Glomerular endothelial cell (primary cell): ENCODE measurements at regions not wholly inside any gene's neighbourhood (a gene's known extent, or its start where the extent isn't known, plus 50 kb on each side); places are given as distances from the start of the nearest gene placed in this dataset.

ENCODE experiments used
- DNase-seq: peaks from one replicate; pipeline ENCODE4 v3.0.0-alpha.2; 2011; ENCODE audit warnings: low read depth, low spot score; ENCODE audit errors: extremely low read depth

DNA sequence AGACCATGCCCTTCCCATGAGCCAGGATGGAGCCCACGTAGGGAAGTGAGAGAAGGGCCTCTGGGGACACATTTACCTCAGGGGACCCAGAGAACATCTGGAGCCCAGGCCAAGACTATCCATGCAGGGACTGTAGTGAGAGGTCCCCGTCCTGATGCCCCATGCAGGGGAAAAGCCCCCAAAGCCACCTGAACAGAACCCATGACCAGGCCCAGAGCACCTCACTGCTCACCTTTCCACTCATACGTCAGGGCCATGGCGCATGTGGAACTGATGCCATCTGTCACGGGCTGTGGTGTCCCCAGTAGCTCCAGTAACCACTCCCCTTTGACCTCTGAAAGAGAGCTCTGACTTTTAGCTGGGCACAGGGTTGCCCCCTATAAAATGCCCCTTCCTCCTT lies 106.5 kb upstream of the TEX51 start:
- DNase-seq: no peak

- DNase-seq: no peak
These were observed 105.7 kb upstream of the TEX51 start for GRCh38 chr2:126792993-126793392.

DNA sequence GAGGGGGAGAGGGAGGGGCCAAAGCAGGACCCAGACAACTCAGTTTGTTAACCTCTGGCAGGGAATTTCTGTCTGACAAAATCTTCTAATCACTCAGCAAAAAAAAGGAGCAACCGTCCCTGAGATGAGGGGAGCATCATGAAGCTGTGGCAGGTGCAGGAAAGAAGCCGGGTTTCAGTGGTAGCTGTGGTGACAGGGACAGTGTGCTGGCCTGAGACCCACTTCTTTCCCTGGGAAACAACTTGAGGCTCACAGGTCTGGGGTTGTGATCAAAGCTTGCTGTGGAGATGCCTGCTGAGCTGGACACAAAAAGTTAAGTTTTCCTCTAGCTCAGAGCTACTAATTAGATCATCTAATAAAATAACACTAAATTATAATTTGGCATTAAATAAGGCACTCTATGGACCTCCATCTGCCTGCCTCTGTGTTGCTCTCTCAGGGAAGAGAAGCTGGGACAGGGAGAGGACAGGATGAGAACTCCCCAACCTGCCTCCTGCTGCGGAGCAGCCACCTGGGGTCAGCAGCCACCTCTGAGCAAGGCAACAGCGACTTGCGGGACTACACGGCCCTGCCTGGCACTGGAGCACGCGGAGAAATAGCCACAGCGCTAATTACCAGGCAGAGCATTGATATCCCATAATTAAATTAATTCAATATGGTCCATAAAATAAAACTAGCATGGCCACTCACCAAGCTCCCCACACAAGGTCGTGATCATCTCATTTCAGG lies 104.6 kb upstream of the TEX51 start:
- DNase-seq: no peak

DNA sequence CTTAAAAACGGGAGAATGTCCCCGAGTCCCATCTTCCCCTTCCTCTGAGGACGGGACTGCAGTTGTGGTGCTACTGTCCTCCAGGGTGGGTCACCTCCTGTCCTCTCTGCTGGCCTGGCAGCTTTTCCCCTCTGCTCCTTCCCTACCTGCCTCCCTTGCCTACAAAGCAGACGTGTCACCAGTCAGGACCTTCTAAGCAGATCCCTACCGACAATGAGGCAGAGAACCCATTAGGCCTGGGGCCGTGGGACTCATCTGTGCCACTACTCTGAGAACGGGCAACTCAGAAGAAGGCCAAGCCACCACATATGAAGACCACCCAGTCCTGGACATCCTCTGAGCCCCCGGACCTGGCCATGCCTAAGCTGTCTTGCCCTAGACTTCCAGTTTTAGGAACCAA lies 103.0 kb upstream of the TEX51 start:
- no peak for DNase-seq

DNA sequence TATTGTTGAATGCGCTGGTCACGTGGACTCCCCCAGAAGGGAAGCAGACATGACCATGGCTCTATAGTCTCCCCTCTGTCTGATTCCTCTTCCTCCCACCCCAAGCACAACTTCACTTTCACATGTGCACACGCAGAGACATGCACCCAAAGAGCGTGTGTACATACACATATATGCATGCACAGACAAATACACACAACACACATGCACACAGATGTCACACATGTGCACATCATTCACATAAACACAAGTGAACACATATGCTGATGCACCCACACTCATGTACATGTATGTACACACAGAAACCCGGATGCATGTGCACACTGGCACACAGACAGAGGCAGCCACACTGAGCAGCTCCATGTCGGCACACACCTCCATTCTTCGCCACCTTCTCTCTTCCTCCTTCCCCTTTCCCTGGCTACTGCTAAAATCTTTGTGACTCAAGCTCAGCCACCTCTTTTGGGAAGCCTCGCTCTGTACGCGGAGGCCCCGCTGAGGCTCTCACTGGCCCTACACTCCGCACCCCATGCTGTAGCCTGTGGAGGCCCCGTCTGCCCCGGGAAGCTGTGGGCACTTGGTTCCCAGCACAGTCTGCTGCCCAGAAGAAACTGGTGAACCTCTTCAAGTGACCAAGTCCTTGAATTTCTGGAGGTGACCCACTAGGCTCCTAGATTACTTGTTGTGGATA lies 101.6 kb upstream of the TEX51 start:
- no peak for DNase-seq

GRCh38 chr2:126797622-126798275 lies 100.9 kb upstream of the TEX51 start:
- no peak for DNase-seq

DNA sequence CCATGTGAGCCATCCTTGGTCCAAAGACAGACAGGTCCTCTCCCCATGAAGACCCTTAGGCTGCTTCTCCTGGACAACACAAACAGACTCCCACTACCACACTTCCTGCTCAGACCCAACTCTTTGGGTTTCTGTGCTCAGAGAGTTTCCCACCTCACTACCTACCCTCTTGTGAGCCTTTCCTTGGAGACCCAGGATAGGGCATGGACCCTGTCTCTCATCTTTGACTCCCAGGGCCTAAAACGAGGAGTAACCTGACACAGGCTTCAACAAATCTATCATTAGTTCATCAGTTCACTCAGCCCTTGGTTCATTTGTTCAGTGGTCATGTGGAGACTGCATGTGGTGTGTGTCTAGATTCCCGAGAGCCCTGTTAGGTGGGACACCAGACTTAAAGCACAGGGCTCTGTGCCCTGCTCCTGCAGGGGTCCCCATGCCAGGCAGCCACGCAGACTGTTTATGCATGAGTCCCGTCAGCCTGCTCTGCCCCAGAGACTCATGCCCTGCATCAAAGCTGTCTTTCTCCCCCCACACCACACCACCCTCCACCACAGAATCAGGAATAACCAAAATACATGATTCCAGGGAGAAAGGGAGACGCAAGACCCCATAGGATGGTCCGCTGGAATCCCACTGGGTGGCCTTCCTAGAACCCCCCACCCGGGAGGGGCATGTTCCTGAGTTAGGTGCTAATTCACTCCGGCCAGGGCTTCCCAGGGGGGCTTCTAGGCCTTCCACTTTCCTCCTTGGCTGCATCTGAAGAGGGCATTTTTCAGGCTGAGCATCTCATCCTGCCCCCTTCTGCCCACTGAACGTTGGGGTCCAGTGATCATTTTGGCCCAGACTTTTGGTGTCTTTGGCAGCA lies 100.2 kb upstream of the TEX51 start:
- no peak for DNase-seq

GRCh38 chr2:126799301-126799700 lies 99.4 kb upstream of the TEX51 start:
- DNase-seq: no peak

DNA sequence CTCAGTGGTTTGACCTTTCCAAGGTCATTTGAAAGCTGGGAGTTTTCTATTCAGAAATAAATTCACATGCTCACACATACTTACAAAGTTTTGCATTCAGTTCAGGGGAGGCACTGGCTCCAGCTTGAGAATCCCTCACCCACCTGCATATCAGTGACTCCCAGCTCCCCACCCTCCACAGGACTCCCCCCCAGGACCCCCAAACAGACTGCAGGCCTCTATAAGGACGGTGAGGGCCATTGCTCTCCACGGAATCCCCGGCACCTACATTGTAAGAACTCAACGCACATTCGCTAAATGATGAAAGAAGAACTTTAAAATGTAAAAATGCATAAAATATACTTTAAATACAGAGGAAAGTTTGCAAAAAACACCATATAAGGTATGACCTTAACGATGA lies 97.2 kb upstream of the TEX51 start:
- no peak for DNase-seq

DNA sequence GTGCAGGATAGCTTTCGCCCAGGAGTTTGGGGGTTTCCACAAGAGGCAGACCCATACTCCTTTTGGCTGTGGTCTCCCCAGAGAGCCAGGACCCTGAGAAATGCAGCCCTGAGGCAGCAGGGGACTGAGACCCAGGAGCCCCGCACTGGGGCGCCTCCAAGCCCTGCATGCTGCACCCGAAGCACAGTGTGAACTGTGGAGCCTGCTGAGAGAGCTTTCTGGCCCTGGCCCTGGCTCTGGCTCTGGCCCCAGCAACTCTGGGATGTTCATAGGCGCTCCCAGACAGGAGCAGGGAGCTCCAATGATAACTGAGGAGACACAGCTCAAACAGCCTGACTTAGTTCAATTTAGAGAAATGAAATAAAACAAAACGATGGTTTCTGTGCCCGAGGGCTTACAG lies 96.4 kb upstream of the TEX51 start:
- DNase-seq: no peak

DNA sequence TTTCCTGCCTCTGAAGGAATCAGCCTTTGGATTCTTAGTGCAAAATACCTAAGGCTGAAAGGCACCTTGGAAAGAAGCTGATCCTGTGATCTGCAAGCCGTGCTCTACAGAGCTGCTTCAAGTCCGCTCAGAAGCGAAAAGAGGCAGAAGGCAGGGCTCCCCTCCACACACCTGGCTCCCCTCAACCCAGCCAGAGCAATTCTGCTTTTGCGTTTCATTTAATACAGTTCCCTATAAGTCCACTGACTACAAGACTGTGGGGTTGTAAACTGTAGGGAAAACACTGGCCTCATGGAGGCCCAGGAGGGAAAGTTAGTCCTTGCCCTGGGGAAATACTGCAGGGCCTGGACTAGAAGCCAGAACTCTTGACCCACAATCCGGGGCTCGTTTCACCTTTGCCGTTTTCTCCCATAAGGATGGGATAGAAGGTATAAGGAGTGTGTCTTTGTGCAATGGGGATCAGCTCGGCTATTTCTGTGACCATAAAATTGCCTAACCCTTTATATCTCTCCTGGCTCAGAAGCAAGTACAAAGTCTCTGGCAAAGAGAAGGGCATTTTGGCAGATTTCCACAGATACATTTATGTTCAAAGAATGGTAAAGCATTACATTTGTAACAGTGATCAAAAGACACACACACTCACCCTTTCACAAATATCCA lies 95.8 kb upstream of the TEX51 start:
- DNase-seq: no peak

DNA sequence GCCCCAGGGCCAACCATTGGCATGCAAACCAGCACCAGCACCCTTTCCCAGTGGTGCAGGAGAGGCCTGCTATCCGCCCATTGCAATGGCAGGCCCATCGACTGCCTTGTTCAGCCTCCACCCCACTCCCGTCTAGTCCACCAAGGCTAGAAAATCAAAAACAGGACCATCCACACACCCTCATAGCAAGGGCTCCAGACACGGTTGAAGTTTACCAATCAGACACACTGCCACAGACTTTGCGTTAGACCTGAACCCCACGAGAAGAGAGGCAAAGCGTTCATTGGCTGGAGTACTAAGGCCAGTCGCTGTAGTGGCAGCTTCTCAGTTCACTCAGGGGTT lies 95.3 kb upstream of the TEX51 start:
- no peak for DNase-seq

GRCh38 chr2:126804347-126804746 lies 94.3 kb upstream of the TEX51 start:
- no peak for DNase-seq

- DNase-seq: no peak
These were observed 89.8 kb upstream of the TEX51 start for GRCh38 chr2:126808929-126809328.

GRCh38 chr2:126809340-126809739 lies 89.3 kb upstream of the TEX51 start:
- no peak for DNase-seq

DNA sequence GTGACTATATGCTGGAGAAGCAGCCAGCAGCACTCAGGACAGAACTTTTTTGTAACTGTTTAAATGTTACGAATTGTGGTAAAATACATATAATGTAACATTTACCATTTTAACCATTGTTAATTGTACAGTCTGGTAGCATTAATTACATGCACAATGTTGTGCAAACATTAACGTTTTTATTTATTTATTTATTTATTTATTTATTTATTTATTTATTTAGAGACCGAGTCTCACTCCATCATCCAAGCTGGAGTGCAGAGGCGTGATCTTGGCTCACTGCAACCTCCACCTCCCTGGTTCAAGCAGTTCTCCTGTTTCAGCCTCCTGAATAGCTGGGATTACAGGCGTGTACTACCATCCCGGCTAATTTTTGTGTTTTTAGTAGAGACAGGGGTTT lies 88.7 kb upstream of the TEX51 start:
- DNase-seq: no peak

DNA sequence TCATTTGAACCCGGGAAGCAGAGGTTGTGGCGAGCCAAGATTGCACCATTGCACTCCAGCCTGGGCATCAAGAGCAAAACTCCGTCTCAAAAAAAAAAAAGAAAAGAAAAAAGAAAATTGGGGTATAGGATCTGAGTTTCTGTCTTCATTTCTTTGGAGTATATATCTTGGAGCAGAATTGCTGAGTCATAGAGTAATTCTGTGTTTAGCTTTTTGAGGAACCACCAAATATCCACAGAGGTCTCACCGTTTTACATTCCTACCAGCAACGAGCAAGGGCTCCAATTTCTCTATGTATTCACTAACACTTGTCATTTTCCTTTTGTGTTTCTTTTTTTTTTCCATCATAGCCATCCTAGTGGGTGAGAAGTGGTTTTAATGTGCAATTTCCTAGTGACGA lies 87.6 kb upstream of the TEX51 start:
- no peak for DNase-seq

GRCh38 chr2:126817172-126817571 lies 81.5 kb upstream of the TEX51 start:
- DNase-seq: no peak

- DNase-seq: no peak
These were observed 76.6 kb upstream of the TEX51 start for GRCh38 chr2:126822115-126822514.

DNA sequence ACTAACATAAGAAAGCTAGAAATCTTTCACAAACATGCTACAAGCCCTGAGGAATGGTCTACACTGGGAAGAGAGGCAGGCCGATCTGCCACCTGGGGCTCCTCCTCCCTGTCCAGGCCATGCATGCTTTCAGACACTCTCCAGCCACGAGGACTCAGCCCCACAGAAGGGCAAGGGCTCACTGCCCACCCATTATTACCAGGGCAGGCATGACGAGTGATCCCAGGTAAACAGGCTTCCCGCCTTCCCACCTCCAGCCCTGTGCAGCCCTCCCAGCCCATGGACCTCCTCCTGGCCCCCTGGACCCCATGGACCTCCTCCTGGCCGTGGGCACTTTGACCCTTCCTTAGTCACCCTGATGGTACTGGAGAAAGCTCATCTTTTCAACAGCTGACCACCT lies 75.8 kb upstream of the TEX51 start:
- no peak for DNase-seq

- DNase-seq: no peak
These were observed 74.7 kb upstream of the TEX51 start for GRCh38 chr2:126823951-126824350.
